ENCODE measurements at regions not wholly inside any gene's neighbourhood (a gene's known extent, or its start where the extent isn't known, plus 50 kb on each side); places are given as distances from the start of the nearest gene placed in this dataset.

GRCh38 chr5:62824936-62825335 lies 246.3 kb downstream of the LRRC70 start:
- TF ChIP-seq EZH2phosphoT487 (IDR thresholded peaks at IDR 0.05; ENCODE audit: low read depth): no peak
- TF ChIP-seq CTCF (IDR thresholded peaks at IDR 0.05; ENCODE audit: low read depth, low read length): no peak
